ENCODE measurements at regions not wholly inside any gene's neighbourhood (a gene's known extent, or its start where the extent isn't known, plus 50 kb on each side); places are given as distances from the start of the nearest gene placed in this dataset.
"Not testable (repeated sequence)": the region's sequence is repeated elsewhere in the genome, so short reads cannot be mapped to it uniquely, and the experiment has no call there.

DNA sequence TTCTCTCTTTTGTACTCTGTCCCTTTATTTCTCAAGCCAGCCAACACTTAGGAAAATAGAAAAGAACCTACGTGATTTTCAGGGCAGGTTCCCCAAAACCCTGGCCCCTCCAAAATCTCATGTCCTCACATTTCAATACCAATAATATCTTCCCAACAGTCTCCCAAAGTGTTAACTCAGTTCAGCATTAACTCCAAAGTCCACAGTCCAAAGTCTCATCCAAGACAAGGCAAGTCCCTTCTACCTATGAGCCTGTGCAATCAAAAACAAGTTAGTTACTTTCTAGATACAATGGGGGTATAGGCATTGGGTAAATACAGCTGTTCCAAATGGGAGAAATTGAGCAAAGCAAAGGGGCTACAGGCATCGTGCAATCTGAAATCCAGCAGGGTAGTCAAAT is 64.9 kb upstream of the ANO5 start:
- H3K9me3 Mint-ChIP-seq: peaks cover 17% of the 10 kb centered on the region
- not testable (repeated sequence) for H3K4me3 Mint-ChIP-seq; DNase-seq; H3K36me3 Mint-ChIP-seq (ENCODE audit: low read depth); H3K4me1 Mint-ChIP-seq (ENCODE audit: low read depth); H3K27me3 Mint-ChIP-seq; H3K27ac Mint-ChIP-seq

DNA sequence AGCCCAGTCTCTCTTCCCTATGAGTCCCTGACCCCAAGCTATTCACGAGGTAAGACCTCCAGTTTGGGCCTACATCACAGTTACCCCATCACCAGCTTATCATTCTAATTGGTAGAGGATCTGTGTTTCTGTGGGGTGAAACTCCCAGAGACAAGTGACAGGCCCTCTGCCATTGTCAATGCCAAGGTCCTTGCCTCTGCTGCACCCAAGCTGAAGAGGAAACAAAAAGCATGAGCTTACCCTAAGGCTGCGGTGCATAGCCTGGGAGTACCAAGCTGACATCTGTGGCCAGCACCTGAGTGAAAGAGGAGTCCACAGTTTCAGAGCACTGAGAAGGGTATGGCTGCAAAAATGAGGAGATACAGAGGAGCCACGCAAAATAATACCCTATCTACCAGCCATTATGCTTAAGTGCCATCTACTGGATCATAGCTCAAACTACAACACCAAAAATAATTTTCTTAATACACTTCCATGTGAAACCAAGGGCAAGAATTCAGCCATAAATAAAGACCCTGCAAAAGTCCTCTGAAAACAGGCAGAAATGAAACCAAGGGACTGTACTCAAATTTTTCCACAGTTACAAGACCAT is 62.3 kb upstream of the ANO5 start:
- H3K36me3 Mint-ChIP-seq (ENCODE audit: low read depth): no peaks in the 10 kb centered on the region
- peaks cover 15% of the 10 kb centered on the region for H3K9me3 Mint-ChIP-seq
- H3K4me3 Mint-ChIP-seq: no peak overlapping the region
- H3K27me3 Mint-ChIP-seq: no peaks in the 10 kb centered on the region
- no peak for DNase-seq
- no peak overlapping the region for H3K27ac Mint-ChIP-seq
- H3K4me1 Mint-ChIP-seq (ENCODE audit: low read depth): no peaks in the 10 kb centered on the region

DNA sequence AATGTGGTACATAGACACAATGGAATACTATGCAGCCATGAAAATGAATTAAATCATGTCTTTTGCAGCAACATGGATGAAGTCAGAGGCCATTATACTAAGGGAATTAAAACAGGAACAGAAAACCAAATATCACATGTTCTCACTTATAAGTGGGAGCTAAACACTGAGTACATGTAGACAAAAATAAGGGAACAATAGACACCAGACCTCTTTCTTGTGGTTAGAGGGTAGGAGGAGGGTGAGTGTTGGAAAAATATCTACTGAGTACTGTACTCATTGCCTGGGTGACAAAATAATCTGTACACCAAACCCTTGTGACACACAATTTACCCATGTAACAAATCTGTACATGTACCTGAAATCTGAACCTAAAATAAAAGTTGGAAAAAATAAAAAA is 59.1 kb upstream of the ANO5 start:
- Mint-ChIP-seq H3K9me3 (no peaks in the 10 kb centered on the region), H3K27me3 (no peaks in the 10 kb centered on the region), H3K4me3 (no peak overlapping the region), H3K27ac (no peak overlapping the region), H3K4me1 (ENCODE audit: low read depth) (no peaks in the 10 kb centered on the region), H3K36me3 (ENCODE audit: low read depth) (no peaks in the 10 kb centered on the region)
- DNase-seq: no peak

DNA sequence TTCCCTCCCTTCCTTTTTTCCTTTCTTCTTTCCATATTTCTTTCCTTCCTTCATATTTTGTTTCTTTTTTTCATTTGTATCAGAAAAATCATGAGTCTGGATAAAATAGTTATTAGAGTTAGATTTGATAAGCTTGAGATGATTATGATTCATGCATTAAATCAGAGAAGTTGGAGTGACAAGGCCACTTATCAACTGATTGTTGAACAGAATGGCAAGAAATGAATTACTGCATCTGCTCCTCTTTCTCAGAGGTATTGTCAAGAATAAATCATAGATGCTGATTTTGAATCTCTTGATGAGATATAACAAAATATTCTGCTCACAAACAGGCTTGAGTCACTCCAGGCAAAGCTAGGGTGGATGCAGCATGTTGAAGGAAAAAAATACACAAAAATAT is 54.6 kb upstream of the ANO5 start:
- Mint-ChIP-seq H3K27me3 (no peaks in the 10 kb centered on the region), H3K36me3 (ENCODE audit: low read depth) (no peaks in the 10 kb centered on the region), H3K9me3 (no peaks in the 10 kb centered on the region), H3K27ac (no peak overlapping the region), H3K4me3 (no peak overlapping the region), H3K4me1 (ENCODE audit: low read depth) (no peaks in the 10 kb centered on the region)
- DNase-seq: no peak
